Activated T-cell treated with anti-CD3 and anti-CD28 coated beads, Interleukin-2, amount 50 U/mL, for 24 hours (primary cell): ENCODE measurements at regions not wholly inside any gene's neighbourhood (a gene's known extent, or its start where the extent isn't known, plus 50 kb on each side); places are given as distances from the start of the nearest gene placed in this dataset.
"Not testable (repeated sequence)": the region's sequence is repeated elsewhere in the genome, so short reads cannot be mapped to it uniquely, and the experiment has no call there.

Experiments
- DNase-seq: peaks from one replicate; pipeline ENCODE4 v3.0.0-alpha.2; 2020
- H3K27ac Mint-ChIP-seq: 2 replicates; pipeline ENCODE4 v1.8.0; 2020; ENCODE audit warnings: mild to moderate bottlenecking, mixed read lengths
- H3K27me3 Mint-ChIP-seq: 2 replicates; pipeline ENCODE4 v1.8.0; 2020; ENCODE audit warnings: mixed read lengths
- H3K36me3 Mint-ChIP-seq: 2 replicates; pipeline ENCODE4 v1.8.0; 2020; ENCODE audit warnings: low read depth, mixed read lengths
- H3K4me1 Mint-ChIP-seq: 2 replicates; pipeline ENCODE4 v1.8.0; 2020; ENCODE audit warnings: low read depth, mixed read lengths
- H3K4me3 Mint-ChIP-seq: 2 replicates; pipeline ENCODE4 v1.8.0; 2020; ENCODE audit warnings: mild to moderate bottlenecking, moderate library complexity, mixed read lengths
- H3K9me3 Mint-ChIP-seq: 2 replicates; pipeline ENCODE4 v1.8.0; 2020; ENCODE audit warnings: mixed read lengths

DNA sequence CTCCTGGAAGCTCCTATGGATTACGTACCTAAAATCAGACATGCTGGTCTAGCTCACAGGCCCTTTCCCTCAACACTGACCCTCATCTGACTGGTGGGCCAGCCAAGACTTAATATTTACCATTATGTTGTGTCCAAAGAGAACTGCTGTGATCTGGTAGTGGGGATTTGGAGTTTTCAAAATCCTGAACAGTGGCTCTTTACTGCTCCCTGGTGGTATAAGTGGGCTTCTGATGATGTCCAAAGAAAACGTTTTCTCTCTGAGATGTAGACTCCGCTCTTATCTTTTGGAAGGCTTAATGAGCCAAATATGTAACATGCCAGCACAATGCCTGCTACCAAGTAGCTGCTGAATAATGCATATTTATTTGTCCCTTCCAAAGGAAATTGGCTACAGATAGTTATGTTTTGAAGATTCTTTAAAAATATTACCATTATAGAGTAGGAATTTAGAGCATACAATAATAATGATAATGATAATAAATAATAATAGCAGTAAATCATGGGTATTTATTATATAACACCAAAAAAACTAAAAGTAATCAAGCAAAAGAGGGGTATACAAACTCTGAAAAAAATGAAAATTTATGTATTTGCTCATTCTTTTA is 406.6 kb upstream of the TNC start:
- no peak overlapping the region for H3K27ac Mint-ChIP-seq
- no peak for DNase-seq
- H3K4me3 Mint-ChIP-seq = no peak overlapping the region
- no peaks in the 10 kb centered on the region for H3K9me3 Mint-ChIP-seq
- H3K27me3 Mint-ChIP-seq = peaks cover 18% of the 10 kb centered on the region
- H3K36me3 Mint-ChIP-seq = no peaks in the 10 kb centered on the region
- H3K4me1 Mint-ChIP-seq = no peaks in the 10 kb centered on the region

DNA sequence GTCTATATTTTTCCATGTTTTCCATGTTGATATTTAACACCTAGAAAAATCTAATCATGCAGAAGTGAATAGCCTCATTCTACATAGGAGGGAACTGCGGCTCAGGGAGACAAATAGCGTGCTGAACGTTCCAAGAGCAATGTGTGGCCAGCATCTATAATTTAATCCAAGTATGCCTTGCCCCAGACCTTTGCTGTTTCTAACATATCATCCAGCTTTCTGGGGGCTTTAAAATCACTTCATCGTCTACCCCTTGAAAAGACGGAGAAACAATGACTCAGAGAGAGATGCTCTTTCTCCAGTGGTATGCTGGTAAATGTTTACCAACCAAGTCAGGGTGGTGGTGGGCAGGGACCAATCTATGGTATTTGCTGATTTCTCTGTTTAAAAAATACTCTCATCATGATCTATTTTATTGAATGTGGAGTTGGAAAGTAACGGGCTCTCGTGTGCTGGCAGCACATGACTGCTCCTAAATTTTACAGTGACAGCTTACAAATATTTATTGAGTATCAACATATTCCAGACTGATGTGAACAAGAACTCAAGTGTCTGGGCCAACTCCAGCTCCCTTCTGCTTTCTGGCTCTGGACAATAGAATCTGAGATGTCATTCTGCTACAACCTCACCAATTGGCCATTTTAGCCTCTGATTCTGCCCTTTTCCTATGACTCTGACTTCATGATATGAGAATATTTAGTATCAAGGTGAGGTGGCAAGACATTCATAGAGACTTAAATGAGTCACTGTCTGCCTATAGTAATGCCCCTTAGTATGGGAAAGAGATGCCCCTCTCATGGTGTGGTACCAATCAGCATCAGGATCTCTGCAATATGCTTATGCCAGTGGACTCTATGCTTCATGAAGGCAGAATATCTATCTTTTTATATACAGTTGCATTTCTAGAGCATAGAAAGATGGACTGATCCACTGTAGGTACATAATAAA is 407.4 kb upstream of the TNC start:
- H3K9me3 Mint-ChIP-seq = no peaks in the 10 kb centered on the region
- no peaks in the 10 kb centered on the region for H3K4me1 Mint-ChIP-seq
- no peak for DNase-seq
- no peaks in the 10 kb centered on the region for H3K36me3 Mint-ChIP-seq
- no peak overlapping the region for H3K4me3 Mint-ChIP-seq
- H3K27ac Mint-ChIP-seq = no peak overlapping the region
- peaks cover 27% of the 10 kb centered on the region for H3K27me3 Mint-ChIP-seq

DNA sequence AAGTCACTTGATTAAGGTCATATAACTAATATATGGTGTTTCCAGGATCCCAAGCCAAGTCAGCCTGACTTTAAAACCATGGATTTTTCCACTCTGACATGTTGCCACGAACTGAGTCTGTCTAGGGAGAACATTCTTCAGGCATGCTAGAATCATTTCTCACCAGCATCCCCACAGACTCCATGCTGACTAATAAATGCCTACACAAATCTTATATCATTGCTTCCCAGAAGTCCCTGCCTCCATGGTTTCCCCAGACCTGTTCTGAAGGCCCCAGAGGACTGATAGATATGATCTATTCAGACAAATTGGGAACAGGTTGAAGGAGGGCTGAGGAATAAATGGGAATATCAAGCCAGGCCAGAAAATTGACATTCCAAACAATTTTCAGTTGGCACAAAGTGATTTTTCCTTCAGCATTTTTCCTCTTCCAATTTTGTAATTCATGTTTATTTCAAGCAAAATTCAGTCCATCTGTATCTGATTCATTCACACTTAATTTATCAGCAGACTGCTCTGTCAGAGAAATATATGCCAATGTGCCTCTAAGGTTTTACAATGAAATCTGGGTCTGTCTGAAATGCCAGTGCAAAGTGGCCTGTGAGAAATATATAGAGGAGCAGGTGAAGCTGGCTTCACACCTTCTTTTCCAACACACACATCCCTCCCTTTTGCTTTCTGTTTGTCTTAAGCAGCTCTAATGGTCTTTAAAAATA is 413.6 kb upstream of the TNC start:
- H3K4me3 Mint-ChIP-seq = no peak overlapping the region
- DNase-seq = no peak
- H3K27me3 Mint-ChIP-seq = peaks cover 37% of the 10 kb centered on the region
- no peaks in the 10 kb centered on the region for H3K4me1 Mint-ChIP-seq
- H3K36me3 Mint-ChIP-seq = no peaks in the 10 kb centered on the region
- H3K9me3 Mint-ChIP-seq = no peaks in the 10 kb centered on the region
- H3K27ac Mint-ChIP-seq = no peak overlapping the region

DNA sequence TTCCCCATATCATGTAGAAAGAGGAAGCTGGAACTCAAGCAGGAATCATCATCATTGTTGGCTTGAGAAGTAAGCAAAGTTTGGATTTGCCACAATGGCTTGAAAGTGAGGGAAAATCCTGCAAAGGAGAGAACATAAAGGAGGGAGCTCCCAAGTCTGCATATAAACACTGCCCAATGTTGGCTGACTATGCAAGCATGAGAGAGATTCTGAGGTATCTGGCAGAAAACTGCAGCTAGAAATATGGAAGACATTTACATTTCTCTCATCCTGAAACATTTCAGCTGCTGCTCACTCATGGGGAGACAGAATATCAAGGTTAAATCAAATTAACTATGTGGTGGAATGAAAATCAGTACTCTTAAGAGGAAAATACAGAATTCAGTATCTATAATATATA is 415.6 kb upstream of the TNC start:
- H3K36me3 Mint-ChIP-seq = no peaks in the 10 kb centered on the region
- H3K27ac Mint-ChIP-seq = no peak overlapping the region
- H3K4me1 Mint-ChIP-seq = no peaks in the 10 kb centered on the region
- peaks cover 40% of the 10 kb centered on the region for H3K27me3 Mint-ChIP-seq
- H3K9me3 Mint-ChIP-seq = no peaks in the 10 kb centered on the region
- H3K4me3 Mint-ChIP-seq = no peak overlapping the region
- no peak for DNase-seq

DNA sequence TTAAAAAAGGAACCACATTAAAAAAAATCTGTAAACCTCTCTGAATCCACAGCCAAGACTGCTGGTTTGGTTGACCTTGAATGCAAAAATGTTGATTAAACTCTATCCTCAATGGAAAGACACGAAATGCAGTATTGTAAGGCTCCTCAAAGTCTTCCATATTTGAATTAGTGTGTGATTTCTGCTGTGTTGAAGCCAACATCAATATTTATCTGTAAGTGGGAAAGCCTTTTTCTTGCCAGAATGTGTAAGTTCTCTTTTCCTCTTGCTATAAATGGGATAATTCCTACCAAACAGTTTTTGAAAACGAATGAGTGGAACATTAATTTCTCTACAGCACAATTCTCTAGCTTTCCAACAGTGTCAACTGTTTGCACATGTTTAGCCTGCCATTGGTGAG is 422.1 kb upstream of the TNC start:
- DNase-seq = no peak

DNA sequence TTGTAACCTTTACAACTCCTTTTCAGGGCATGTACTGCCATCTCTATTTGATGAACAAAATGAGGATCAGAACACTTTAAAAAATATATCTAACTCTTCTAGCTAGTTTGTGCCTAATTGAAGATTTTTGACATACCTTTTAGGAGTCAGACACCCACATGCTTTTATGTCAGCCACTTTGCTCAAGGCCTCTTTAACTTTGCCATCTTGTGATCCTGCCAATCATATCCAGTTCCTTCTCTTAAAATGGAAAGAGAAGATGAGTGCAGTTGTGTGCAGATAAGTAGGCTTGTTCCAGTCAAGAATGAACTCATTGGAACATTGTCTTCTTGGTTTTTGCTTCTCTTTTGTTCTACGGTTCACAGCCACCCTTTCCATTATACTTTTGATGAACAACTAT is 425.6 kb upstream of the TNC start:
- Mint-ChIP-seq H3K36me3 (no peaks in the 10 kb centered on the region), H3K9me3 (no peaks in the 10 kb centered on the region), H3K4me1 (no peaks in the 10 kb centered on the region), H3K27ac (no peak overlapping the region), H3K27me3 (peaks cover 6% of the 10 kb centered on the region), H3K4me3 (no peak overlapping the region)
- no peak for DNase-seq

More for the DNA sequence above, 422.1 kb upstream of the TNC start:
- no peak overlapping the region for H3K4me3 Mint-ChIP-seq
- H3K4me1 Mint-ChIP-seq = no peaks in the 10 kb centered on the region
- H3K27me3 Mint-ChIP-seq = peaks cover 11% of the 10 kb centered on the region
- H3K36me3 Mint-ChIP-seq = no peaks in the 10 kb centered on the region
- H3K27ac Mint-ChIP-seq = no peak overlapping the region
- H3K9me3 Mint-ChIP-seq = no peaks in the 10 kb centered on the region

DNA sequence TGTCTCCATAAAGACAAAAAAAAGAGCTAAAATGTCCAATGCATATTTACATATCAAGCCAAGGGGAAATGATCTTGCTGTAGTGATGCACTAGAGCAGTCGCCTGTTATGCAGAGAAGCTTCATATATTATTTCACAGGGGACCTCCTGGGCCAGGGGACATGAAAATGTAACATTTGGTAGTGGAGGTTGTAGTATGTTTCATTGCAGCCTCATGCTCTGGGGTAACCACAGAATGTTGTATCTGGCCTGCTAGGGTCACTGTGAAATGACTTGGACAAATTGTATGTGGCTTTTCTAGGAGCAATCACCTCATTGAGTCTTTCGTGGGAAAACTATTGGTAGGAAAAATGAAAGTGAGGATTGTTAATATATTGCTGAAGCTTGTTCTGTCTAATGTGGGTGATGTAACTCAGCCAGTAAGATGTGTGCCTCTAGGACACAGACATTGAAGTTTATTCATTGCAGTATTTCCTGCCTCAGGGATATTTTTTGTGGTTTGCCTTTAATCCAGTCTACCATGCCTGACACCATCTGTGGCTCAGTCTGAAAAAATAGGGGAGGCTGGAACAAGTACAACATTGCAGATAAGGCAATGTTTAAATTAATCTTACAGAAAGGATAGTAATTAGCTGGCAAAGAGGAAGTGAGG is 430.8 kb upstream of the TNC start:
- no peak overlapping the region for H3K27ac Mint-ChIP-seq
- no peak for DNase-seq
- no peaks in the 10 kb centered on the region for H3K4me1 Mint-ChIP-seq
- no peaks in the 10 kb centered on the region for H3K9me3 Mint-ChIP-seq
- H3K27me3 Mint-ChIP-seq = peaks cover 9% of the 10 kb centered on the region
- no peaks in the 10 kb centered on the region for H3K36me3 Mint-ChIP-seq
- no peak overlapping the region for H3K4me3 Mint-ChIP-seq

DNA sequence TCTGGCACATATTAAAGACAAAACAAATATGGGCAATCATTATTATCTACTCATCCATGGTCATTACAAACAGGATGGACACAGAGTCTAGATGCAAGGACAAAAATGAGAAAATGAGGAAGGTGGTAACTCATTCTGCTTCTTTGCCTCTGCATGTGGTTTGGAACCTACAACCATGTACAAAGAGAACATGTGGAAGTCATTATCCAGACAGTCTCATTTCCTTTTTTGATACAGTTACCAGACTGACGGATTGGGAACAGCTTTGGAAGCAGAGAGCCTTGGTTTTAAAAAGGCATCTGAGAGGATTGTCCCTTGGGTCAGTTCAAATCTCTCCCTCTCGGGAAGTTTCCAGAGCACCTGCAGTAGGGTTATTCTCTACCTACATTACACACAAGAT is 433.4 kb upstream of the TNC start:
- H3K9me3 Mint-ChIP-seq = peaks cover 15% of the 10 kb centered on the region
- no peak for DNase-seq
- no peaks in the 10 kb centered on the region for H3K4me1 Mint-ChIP-seq
- H3K27me3 Mint-ChIP-seq = peaks cover 10% of the 10 kb centered on the region
- H3K27ac Mint-ChIP-seq = no peak overlapping the region
- H3K36me3 Mint-ChIP-seq = no peaks in the 10 kb centered on the region
- H3K4me3 Mint-ChIP-seq = no peak overlapping the region

DNA sequence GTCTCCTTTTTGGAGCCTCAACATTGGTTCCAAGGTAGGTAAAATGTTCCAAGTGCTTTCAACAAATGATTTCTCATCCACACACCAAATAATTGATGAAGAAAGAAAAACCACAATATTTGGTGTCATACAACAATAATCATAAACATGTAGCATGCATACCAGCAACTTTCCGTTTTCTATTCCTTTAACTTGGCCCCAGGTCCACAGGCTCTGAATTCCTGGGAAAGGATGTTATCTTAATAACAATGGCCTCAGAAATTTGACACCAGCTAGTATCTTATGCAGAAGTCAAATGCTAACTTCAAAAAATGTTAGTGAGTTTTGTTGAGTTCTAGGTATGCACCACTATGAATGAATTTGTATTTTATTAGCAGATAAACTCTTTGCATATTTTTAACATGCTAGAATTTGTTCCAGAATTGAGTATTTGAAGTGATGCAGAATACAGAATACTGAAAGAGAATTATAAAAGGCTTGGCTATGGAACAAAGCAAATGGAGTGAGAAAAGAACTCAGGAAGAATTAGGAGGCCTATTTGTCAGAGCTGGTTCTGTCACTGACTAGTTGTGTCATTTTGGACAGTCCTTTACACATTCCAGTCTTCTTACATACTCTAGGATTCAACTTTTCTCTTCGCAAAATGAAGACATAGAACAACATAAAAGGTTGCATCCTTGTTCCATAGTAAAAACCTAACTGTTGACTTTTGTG is 435.3 kb upstream of the TNC start:
- Mint-ChIP-seq H3K27ac (no peak overlapping the region), H3K27me3 (peaks cover 6% of the 10 kb centered on the region), H3K9me3 (peaks cover 20% of the 10 kb centered on the region), H3K4me1 (no peaks in the 10 kb centered on the region), H3K4me3 (no peak overlapping the region), H3K36me3 (no peaks in the 10 kb centered on the region)
- no peak for DNase-seq

DNA sequence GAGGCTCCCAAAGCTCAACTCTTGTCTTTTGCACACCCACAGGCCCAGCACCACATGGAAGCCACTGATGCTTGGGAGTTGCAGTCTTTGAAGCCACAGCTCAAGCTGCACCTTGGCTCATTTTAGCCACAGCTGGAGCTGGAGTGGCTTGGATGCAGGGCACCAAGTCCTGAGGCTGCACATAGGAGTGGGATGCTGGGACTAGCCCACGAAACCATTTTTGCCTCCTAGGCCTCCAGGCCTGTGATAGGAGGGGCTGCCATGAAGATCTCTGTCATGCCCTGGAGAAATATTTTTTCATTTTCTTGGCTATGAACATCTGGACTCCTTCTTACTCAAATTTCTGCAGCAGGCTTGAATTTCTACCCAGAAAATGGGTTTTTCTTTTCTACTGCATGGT is 438.5 kb upstream of the TNC start:
- H3K27me3 Mint-ChIP-seq = peaks cover 4% of the 10 kb centered on the region
- H3K4me3 Mint-ChIP-seq = no peak overlapping the region
- no peaks in the 10 kb centered on the region for H3K4me1 Mint-ChIP-seq
- no peak overlapping the region for H3K27ac Mint-ChIP-seq
- peaks cover 20% of the 10 kb centered on the region for H3K9me3 Mint-ChIP-seq
- no peaks in the 10 kb centered on the region for H3K36me3 Mint-ChIP-seq
- DNase-seq = no peak

DNA sequence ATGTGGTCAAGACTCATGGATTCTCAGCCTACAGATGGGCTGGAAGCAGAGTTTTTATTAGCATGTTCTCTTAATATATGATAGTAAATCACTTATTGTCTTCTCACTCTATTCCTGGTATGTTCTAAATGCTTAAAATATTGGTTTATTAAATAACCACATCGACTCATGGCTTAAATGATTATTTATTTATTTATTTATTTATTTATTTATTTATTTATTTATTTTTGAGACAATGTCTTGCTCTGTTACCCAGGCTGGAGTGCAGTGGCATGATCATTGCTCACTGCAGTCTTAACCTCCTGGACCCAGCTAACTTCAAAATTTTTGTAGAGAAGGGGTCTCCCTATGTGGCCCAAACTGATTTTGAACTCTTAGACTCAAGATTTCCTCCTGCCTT is 457.2 kb upstream of the TNC start:
- H3K4me1 Mint-ChIP-seq = no peaks in the 10 kb centered on the region
- H3K27ac Mint-ChIP-seq = no peak overlapping the region
- no peak for DNase-seq
- H3K4me3 Mint-ChIP-seq = no peak overlapping the region
- peaks cover 6% of the 10 kb centered on the region for H3K27me3 Mint-ChIP-seq
- H3K36me3 Mint-ChIP-seq = no peaks in the 10 kb centered on the region
- no peaks in the 10 kb centered on the region for H3K9me3 Mint-ChIP-seq

DNA sequence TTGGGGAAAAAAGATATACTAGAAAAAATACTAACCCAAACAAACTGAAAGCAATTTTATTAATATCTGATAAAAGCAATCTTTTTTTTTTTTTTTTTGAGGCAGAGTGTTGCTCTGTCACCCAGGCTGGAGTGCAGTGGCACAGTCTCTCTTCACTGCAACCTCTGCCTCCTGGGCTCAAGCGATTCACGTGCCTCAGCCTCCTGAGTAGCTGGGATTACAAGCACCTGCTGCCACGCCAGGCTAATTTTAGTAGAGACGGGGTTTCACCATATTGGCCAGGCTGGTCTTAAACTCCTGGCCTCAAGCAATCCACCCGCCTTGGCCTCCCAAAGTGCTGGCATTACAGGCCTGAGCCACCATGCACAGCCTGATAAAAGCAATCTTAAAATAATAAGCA is 467.5 kb upstream of the TNC start:
- DNase-seq, H3K27ac Mint-ChIP-seq, H3K4me1 Mint-ChIP-seq, H3K4me3 Mint-ChIP-seq, H3K9me3 Mint-ChIP-seq, H3K36me3 Mint-ChIP-seq: not testable (repeated sequence)
- peaks cover 12% of the 10 kb centered on the region for H3K27me3 Mint-ChIP-seq

DNA sequence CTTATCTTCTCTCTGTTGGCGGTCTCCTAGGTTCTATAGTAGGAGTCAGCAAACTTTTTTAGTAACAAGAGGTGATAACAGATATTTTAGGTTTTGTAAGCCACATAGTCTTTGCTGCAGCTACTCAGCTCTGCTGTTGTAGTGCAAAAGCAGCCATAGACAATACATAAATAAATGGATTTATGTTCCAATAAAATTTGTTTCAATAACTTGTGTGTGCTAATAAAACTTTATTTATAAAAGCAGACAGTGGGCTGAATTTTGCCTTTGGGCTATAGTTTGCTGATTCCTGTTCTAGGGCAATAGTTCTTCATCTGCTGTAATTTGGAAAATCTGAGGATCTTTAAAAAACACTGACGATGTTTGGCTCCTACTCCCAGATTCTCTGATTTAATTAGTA is 469.4 kb upstream of the TNC start:
- H3K27ac Mint-ChIP-seq = no peak overlapping the region
- no peak overlapping the region for H3K4me3 Mint-ChIP-seq

DNA sequence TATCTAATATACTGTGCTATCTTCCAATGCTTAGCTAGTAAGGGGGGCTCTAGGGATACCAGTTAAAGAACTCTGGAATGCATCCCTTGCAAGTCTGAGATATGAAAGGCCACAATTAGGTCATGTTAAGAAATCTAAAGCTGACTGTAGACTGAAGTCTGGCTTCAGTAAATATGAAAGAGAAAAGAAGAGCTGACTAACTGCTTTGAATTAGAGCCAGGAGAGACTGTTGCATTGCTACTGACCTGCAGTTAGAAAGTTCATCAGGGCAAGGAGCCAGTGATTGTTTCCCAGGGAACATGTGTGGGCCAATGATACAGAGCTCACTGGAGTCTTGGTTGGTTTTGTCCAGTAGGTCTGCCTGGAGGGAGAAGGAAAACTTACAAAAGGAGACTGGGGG is 472.1 kb upstream of the TNC start:
- Mint-ChIP-seq H3K36me3 (no peaks in the 10 kb centered on the region), H3K9me3 (no peaks in the 10 kb centered on the region), H3K27me3 (peaks cover 20% of the 10 kb centered on the region), H3K4me3 (no peak overlapping the region), H3K4me1 (no peaks in the 10 kb centered on the region), H3K27ac (no peak overlapping the region)
- no peak for DNase-seq

More for the DNA sequence above, 469.4 kb upstream of the TNC start:
- Mint-ChIP-seq H3K36me3 (no peaks in the 10 kb centered on the region), H3K27me3 (peaks cover 6% of the 10 kb centered on the region), H3K4me1 (no peaks in the 10 kb centered on the region), H3K9me3 (no peaks in the 10 kb centered on the region)
- DNase-seq = no peak
